ENCODE measurements at regions not wholly inside any gene's neighbourhood (a gene's known extent, or its start where the extent isn't known, plus 50 kb on each side); places are given as distances from the start of the nearest gene placed in this dataset.

- TF ChIP-seq CTCF (conservative IDR thresholded peaks at IDR 0.05; ENCODE audit: low read depth in 2 of 2): no peak
- TF ChIP-seq CREB1 (CRISPR knock-in tag; IDR thresholded peaks at IDR 0.05; ENCODE audit: low read depth): no peak
- TF ChIP-seq ETS1 (IDR thresholded peaks at IDR 0.05): no peak
- TF ChIP-seq EZH2phosphoT487 (IDR thresholded peaks at IDR 0.05; ENCODE audit: unreplicated experiment): no peak
- no peak for TF ChIP-seq POLR2AphosphoS5 (IDR thresholded peaks at IDR 0.05; ENCODE audit: low read depth)
- no peak for TF ChIP-seq ZNF114 (CRISPR knock-in tag; IDR thresholded peaks at IDR 0.05)
Observed at GRCh38 chr12:125225641-125226040, 160.4 kb downstream of the AACS start.
